Uterus (tissue), 2 donors: ENCODE measurements at regions not wholly inside any gene's neighbourhood (a gene's known extent, or its start where the extent isn't known, plus 50 kb on each side); places are given as distances from the start of the nearest gene placed in this dataset.

Experiments
- POLR2A ChIP-seq, 2 donors: fragments of 450-650 bp; IDR thresholded peaks; one replicate each; pipeline ENCODE4 v1.6.1; 2016; ENCODE audit warnings: antibody characterized with exemption in 2 of 2, mild to moderate bottlenecking in 1 of 2, moderate library complexity in 1 of 2
- TF ChIP-seq, protein P1 (sequence below), 4 experiments: fragments of 200-600 bp in 2 of 4; fragments of 450-650 bp in 2 of 4; sonication (generic) in 2 of 4; IDR thresholded peaks; one replicate each; pipeline ENCODE4 v1.5.1; 2016 to 2019; ENCODE audit warnings: antibody characterized with exemption in 4 of 4, mild to moderate bottlenecking in 2 of 4, moderate library complexity in 1 of 4

DNA sequence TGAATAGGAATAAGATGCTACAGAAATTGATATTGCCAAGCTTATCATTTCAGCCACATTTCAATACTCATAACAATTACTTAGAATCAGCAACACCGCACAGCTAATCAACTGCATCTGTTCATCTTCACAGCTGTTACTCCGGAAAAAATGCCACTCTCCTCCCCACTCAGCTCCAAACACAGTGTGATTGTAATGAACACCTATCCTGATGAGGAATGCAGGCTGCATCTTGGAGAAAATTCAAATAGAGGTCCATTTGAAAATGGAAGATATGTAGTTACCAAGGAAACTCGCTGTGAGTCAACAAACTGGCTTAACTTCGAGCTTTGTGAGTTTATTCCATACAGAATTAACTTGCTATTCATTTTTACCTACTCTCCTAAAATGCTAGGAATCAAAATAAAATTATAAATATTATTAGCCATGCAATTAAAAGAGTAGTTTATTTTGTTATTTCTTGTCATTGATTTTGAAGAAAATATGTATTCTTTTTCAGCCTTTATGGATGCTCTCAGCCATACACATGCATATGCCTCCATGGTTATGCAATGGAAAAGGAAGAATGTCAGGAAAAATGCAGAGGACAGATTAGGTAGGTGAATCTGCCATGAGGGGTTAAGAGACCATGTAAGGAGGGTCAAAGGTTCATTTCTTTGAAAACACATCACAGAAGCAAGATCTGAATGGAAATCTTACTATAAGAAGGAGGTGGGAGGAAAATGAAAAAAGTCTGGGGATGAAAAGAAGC lies 267.2 kb downstream of the POM121L12 start:
- TF ChIP-seq, protein P1, sequence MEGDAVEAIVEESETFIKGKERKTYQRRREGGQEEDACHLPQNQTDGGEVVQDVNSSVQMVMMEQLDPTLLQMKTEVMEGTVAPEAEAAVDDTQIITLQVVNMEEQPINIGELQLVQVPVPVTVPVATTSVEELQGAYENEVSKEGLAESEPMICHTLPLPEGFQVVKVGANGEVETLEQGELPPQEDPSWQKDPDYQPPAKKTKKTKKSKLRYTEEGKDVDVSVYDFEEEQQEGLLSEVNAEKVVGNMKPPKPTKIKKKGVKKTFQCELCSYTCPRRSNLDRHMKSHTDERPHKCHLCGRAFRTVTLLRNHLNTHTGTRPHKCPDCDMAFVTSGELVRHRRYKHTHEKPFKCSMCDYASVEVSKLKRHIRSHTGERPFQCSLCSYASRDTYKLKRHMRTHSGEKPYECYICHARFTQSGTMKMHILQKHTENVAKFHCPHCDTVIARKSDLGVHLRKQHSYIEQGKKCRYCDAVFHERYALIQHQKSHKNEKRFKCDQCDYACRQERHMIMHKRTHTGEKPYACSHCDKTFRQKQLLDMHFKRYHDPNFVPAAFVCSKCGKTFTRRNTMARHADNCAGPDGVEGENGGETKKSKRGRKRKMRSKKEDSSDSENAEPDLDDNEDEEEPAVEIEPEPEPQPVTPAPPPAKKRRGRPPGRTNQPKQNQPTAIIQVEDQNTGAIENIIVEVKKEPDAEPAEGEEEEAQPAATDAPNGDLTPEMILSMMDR (IDR thresholded peaks at IDR 0.05) = no peak
- no peak for TF ChIP-seq POLR2A (IDR thresholded peaks at IDR 0.05)
